GM13976 (cell line): ENCODE measurements at regions not wholly inside any gene's neighbourhood (a gene's known extent, or its start where the extent isn't known, plus 50 kb on each side); places are given as distances from the start of the nearest gene placed in this dataset.

Source experiments
- DNase-seq: peaks from one replicate; pipeline ENCODE4 v3.0.0; 2012; ENCODE audit warnings: low spot score
- CTCF ChIP-seq: IDR thresholded peaks from 2 replicates; pipeline ENCODE4 v1.5.1; 2012; ENCODE audit warnings: borderline replicate concordance, mild to moderate bottlenecking; ENCODE audit not compliant: insufficient read depth; ENCODE audit errors: extremely low read depth, missing control alignments, control extremely low read depth
- in situ Hi-C: fragments of 300-500 bp; cut with MboI; formaldehyde crosslinking; loops from one replicate; pipeline ENCODE4 v1.12.0; 2022; ENCODE audit warnings: low sequenced_read_pairs, mixed read lengths, inconsistent platforms; ENCODE audit not compliant: unreplicated experiment

DNA sequence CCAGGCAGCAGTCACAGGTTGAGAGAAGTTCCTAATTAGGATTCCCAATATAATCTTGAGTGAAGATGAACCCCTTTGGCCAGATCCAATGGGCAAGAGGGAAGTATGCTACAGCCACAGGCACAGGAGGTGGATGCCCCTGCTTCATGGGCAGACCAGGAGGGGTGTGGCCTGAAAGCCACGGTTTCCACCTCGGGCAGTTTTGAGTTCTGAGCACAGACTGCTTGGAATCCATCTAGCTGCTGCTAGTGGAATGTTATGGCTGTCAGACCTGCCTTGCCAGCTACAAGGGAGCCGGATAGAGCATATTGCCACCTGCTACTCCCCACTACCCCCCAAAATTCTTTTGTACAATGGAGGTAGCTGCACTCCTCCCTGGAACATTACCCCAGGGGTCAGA is 672.9 kb downstream of the HACE1 start:
- no peak for DNase-seq
- in situ Hi-C loops: no loop called here
- TF ChIP-seq CTCF: no peak

DNA sequence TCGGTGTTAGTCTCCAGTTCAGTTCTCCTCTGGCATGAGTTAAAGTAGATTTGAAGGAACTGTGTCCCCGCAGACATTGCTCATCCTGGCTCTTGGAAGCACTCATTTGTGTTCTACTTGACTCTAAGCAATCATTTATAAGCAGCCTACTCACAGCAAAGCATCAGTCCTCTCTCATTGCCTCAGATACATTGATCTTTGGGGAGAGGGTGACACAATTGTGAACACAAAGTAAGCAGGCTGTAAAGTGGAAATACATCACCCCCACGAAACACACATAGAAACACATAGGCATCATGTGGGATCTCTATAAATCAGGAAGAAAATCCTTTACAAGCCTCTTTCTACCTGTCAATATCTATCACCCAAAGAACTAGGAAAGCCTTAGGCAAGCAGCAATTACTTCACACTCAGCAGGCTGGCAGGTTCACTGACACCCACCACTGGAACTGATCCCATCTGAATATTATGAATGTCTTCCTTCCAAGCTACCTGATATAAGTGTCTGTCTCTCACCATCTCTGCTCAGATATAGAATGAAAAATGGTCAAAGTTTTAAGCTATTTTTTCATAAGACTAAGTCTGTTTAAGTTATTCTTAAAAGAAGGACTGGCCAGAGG is 675.8 kb downstream of the HACE1 start:
- in situ Hi-C loops: no loop called here
- no peak for TF ChIP-seq CTCF
- DNase-seq: no peak

GRCh38 chr6:104182811-104183210 is 676.9 kb downstream of the HACE1 start:
- no peak for DNase-seq
- in situ Hi-C loops: no loop called here
- no peak for TF ChIP-seq CTCF

- DNase-seq: no peak
- in situ Hi-C loops: no loop called here
- no peak for TF ChIP-seq CTCF
These were observed 686.1 kb downstream of the HACE1 start for GRCh38 chr6:104173668-104174067.

DNA sequence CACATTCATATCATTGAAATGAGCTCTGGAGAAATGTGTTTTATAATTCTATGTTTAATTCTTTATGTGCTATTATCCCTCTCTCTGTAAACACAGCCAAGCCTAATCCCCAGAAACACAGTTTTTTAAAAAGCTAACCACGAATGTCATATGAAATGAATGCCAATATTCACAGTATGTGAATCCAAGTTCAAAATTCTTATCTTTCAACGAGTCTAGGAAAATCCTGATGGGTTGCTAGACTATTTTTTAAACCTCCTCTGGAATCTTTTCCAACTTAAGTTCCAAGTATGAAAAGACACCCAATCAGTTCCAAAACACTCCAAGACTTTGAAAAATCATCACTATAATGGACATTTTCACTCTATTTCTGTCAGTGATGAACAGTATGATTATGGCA is 689.3 kb downstream of the HACE1 start:
- no peak for TF ChIP-seq CTCF
- no peak for DNase-seq
- in situ Hi-C loops: no loop called here

DNA sequence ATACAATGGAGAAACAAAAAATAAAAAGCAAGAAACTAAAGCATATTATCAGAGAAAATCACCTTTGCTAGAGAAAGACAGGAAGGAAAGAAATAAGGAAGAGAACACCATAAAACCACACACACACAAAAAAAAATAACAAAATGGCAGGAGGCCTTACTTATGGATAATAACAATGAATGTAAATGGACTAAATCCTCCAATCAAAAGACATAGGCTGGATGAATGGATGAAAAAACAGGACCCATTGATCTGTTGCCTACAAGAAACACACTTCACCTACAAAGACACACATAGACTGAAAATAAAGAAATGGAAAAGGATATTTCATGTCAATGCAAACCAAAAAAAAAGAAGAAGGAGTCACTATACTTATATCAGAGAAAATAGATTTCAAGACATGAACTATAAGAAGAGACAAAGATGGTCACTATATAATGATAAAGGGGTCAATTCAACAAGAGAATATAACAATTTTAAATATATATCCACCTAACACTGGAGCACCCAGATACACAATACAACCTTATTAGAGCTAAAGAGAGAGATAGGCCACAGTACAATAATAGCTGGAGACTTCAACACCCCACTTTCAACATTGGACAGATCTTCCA is 693.6 kb downstream of the HACE1 start:
- no peak for TF ChIP-seq CTCF
- no peak for DNase-seq
- in situ Hi-C loops: no loop called here
